Skeletal muscle tissue (tissue), 3 donors: ENCODE measurements at regions not wholly inside any gene's neighbourhood (a gene's known extent, or its start where the extent isn't known, plus 50 kb on each side); places are given as distances from the start of the nearest gene placed in this dataset.
"Not testable (repeated sequence)": the region's sequence is repeated elsewhere in the genome, so short reads cannot be mapped to it uniquely, and the experiment has no call there.

ENCODE experiments used
- H3K27ac ChIP-seq: one replicate; pipeline ENCODE4 v1.7.0; 2013; ENCODE audit warnings: mild to moderate bottlenecking, low read depth, low read length, inconsistent platforms
- H3K27me3 ChIP-seq, 3 donors: one replicate each; pipeline ENCODE4 v1.7.0; 2013; ENCODE audit warnings: low read length in 3 of 3; ENCODE audit not compliant: control insufficient read depth in 3 of 3, insufficient read depth in 3 of 3
- H3K36me3 ChIP-seq, 3 donors: one replicate each; pipeline ENCODE4 v1.7.0; 2013; ENCODE audit warnings: low read length in 3 of 3; ENCODE audit not compliant: control insufficient read depth in 3 of 3, insufficient read depth in 3 of 3
- H3K4me1 ChIP-seq, 3 donors: one replicate each; pipeline ENCODE4 v1.7.0; 2013; ENCODE audit warnings: low read length in 3 of 3, mild to moderate bottlenecking in 3 of 3; ENCODE audit not compliant: control insufficient read depth in 3 of 3, insufficient read depth in 3 of 3
- H3K4me3 ChIP-seq, 3 donors: one replicate each; pipeline ENCODE4 v1.7.0; 2013; ENCODE audit warnings: low read length in 3 of 3
- H3K9ac ChIP-seq, 3 donors: one replicate each; pipeline ENCODE4 v1.7.0; 2013; ENCODE audit warnings: low read length in 3 of 3, mild to moderate bottlenecking in 3 of 3, moderate library complexity in 2 of 3, low read depth in 1 of 3
- H3K9me3 ChIP-seq, 3 donors: one replicate each; pipeline ENCODE4 v1.7.0; 2013; ENCODE audit warnings: low read length in 3 of 3; ENCODE audit not compliant: control insufficient read depth in 3 of 3
- donor health status: Osteomylitis.

DNA sequence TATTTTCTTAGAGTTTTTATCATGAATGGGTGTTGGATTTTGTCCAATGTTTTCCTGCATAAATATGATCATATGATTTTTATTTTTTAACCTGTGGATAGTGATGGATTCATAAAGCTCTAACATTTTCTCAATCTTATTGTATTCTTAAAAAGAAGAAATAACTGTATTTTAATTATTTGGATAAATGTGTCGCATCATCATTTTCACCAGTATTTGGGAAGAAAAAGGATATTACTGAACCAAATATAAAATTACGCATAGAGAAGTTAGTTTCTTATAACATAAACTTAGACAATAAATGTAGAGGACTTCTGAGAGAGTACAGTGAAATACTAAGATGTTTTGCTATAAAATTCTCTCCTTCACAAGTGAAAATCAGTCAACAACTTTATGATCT is 126.0 kb upstream of the CHST9 start:
- Histone ChIP-seq H3K4me1 (peaks cover 0 to 3% (median 0%) of the 10 kb centered on the region in 3 donors), H3K36me3 (no peaks in the 10 kb centered on the region), H3K9me3 (no peaks in the 10 kb centered on the region), H3K27ac (no peak overlapping the region), H3K27me3 (no peaks in the 10 kb centered on the region), H3K4me3 (no peak overlapping the region), H3K9ac (no peak overlapping the region)

DNA sequence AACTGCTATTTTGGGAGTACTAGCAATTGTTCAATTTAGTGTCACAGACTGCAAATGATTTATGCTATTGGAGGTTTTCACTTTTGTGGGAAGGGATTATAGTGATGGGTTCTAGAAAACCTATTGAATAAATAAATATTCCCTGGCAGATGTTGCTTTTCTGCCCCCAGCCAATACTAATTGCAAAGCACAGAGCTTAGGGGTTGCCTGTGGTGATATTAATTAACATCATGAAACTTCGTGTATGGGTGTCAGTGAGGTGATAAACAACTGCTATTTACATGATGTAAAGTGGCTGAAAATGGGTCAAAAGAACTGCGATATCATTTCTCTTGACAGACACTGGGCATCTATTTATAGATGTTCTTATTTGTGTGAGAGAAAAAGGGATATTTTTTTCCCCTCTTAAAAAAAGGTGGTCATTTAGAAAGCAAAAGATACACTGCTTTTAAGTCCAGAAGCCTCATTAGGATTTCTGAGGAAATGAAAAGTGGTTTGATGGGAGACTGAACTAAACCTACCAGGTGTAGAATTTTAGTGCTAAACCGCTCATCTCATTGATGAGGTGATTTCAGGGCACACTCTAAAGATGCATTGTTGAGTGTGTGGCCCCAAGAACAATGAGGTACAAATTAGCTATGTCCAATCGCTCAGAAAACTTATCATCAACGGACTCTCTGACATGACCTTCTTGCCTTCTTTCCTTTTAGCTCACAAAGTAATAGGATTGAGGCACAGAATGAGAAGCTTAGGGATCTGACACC is 116.7 kb upstream of the CHST9 start:
- no peaks in the 10 kb centered on the region for H3K36me3 ChIP-seq
- no peaks in the 10 kb centered on the region for H3K9me3 ChIP-seq
- H3K4me3 ChIP-seq = no peak overlapping the region
- no peaks in the 10 kb centered on the region for H3K27me3 ChIP-seq
- H3K27ac ChIP-seq = no peak overlapping the region
- no peak overlapping the region for H3K9ac ChIP-seq
- H3K4me1 ChIP-seq = no peaks in the 10 kb centered on the region

DNA sequence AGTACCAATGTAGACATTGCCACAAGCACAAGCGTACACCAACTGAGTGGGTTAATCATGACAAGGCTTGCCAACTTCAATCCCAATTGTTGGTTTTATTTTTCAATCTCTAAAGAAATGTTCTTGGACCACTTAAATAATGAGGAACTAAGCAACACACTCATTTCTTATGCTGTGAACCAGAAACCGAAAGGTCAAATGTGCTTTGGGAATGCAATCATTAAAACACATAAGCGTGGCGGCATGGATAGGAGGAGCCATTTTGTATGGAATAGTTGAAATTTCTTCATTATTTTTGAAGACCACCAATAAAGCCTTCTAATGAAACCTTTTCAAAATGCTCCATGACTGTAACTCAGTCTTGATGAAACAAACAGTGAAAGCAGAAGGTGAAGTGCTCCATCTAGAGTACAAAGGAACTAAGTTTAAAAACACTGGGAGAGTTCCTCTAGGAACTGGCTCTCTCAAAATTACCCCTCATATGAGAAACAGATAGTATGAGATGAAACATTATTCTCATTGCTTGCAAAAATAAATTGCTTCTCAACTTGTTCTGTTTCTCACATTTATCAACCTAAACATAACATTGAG is 113.2 kb upstream of the CHST9 start:
- H3K4me1 ChIP-seq = no peaks in the 10 kb centered on the region
- H3K27me3 ChIP-seq = no peaks in the 10 kb centered on the region
- H3K27ac ChIP-seq = no peak overlapping the region
- no peaks in the 10 kb centered on the region for H3K36me3 ChIP-seq
- no peak overlapping the region for H3K4me3 ChIP-seq
- H3K9me3 ChIP-seq = no peaks in the 10 kb centered on the region
- H3K9ac ChIP-seq = no peak overlapping the region

DNA sequence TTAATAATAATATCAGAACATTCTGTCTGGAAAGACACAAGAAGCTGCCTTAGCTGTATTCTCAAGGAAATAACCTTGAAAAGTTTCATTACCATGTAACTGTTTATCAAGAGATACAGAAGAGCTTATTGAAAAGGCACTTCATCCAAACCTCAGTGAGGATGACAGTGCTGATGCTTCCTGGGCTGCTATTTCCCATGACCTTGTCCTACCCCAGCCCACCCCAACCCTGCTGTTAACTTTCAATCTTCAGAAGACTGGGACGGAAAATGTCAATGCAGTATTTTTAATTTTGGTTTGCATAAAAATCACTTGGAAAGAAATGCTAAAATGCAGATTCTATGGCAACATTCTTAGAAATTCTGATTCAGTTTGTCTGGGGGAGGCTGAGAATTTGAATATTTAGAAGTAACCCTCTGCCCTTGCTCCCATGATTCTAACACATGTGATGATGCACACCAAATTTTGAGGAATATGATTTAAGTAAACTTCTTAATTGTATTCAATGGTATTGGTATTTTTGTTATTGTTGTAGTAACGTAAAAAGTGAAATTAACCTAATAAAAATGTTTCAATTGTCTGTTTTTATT is 101.0 kb upstream of the CHST9 start:
- not testable (repeated sequence) for H3K27ac ChIP-seq, H3K27me3 ChIP-seq, H3K4me3 ChIP-seq

DNA sequence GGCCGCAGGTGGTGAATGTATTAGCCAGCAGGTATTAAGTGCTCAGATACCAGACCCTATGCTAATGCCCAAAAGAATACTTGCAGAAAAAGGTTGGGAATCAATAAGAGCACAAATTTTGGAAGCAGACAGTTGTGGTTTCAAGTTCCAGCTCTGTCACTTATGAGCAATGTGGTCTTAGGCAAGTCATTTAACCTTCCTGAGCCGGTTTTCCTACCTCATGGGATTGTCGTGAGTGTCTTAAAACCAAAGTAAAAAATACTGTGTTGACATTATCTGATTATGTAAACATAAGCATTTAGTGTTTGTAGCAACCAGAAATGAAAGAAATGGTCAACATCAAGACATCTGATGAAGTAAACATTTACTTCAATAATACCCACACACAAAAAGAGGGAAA is 93.0 kb upstream of the CHST9 start:
- no peak overlapping the region for H3K9ac ChIP-seq
- H3K4me1 ChIP-seq = no peaks in the 10 kb centered on the region
- H3K27me3 ChIP-seq = no peaks in the 10 kb centered on the region
- H3K27ac ChIP-seq = no peak overlapping the region
- H3K36me3 ChIP-seq = no peaks in the 10 kb centered on the region
- no peaks in the 10 kb centered on the region for H3K9me3 ChIP-seq
- H3K4me3 ChIP-seq = no peak overlapping the region

More for the DNA sequence above, 101.0 kb upstream of the CHST9 start:
- H3K4me1 ChIP-seq, H3K9me3 ChIP-seq, H3K9ac ChIP-seq, H3K36me3 ChIP-seq: not testable (repeated sequence)

DNA sequence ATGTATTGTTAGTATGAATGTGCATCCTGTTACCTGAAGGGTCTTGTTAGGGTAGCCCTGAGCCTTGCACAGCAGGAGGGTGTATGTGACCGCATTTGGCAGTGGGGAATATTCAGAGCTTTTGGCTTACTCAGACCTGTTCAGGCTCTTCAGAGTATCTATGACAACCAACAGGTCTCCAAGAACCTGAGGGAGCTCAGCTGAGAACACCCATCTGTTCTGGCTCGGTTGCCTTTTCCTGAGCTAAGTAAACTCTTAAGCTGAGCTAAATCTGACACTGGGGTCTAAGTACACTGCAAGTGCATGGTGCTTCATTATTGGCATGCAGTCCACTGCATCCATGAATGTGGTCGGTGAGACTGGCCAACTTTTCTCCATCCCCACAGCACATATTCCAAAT is 92.4 kb upstream of the CHST9 start:
- Histone ChIP-seq H3K36me3 (no peaks in the 10 kb centered on the region), H3K27me3 (no peaks in the 10 kb centered on the region), H3K9me3 (no peaks in the 10 kb centered on the region), H3K4me1 (no peaks in the 10 kb centered on the region), H3K27ac (no peak overlapping the region), H3K9ac (no peak overlapping the region), H3K4me3 (no peak overlapping the region)

DNA sequence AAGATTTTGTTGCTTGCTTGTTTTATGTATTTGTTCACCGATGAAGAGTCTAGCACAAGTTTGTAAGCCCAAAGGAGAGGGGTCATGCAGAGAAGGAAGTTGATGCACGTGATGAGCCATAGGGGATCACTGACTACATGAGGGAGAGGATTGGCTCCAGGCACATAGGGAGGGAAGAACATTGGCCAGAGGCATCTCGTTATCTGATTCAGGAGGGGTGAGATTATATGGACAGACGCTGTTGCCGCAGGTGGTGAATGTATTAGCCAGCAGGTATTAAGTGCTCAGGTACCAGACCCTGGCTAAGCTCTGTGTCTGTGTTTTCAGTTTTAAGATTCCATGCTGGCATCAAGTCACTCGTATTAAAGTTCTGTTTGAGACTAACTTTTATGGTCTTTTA is 91.8 kb upstream of the CHST9 start:
- Histone ChIP-seq H3K36me3 (no peaks in the 10 kb centered on the region), H3K4me3 (no peak overlapping the region), H3K9me3 (no peaks in the 10 kb centered on the region), H3K9ac (no peak overlapping the region), H3K27me3 (no peaks in the 10 kb centered on the region), H3K4me1 (no peaks in the 10 kb centered on the region), H3K27ac (no peak overlapping the region)

DNA sequence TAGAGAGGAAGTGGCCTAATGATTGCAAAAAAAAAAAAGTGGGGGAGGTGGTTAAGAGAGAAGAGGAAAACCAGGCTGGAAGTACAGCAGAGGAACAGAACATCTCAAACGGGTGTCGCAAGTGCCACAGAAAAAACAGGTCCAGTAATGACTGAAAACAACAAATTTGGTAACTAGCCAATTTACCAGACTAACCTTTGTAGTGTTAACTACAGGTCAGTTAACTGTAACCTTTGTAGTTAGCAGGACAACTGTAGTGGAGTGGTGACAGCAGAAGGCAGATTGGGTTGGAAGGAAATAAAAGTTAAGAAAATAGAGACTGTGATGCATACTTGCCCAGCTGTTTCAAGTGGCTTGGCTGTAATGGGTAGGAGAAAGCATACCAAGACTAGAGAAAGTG is 91.4 kb upstream of the CHST9 start:
- H3K9me3 ChIP-seq = no peaks in the 10 kb centered on the region

DNA sequence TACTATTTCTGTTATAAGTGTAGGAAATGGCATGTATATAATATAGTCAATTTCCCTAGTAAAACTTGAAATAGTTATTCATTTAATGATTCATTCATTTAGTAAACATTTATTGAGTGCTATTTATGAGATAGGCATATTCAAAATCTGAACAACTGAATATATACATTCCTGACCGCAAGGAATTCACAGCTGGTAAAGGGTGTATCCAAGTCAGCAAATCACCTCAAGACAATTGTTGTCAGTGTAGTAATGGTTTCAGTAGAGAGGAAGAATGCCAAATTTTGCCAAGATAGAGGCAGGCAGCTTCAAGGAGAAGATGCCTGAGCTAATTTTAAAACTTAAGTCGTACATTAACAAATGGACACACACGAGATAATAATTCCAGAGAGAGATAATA is 89.8 kb upstream of the CHST9 start:
- Histone ChIP-seq H3K9ac (no peak overlapping the region), H3K36me3 (no peaks in the 10 kb centered on the region), H3K4me3 (no peak overlapping the region), H3K27ac (no peak overlapping the region), H3K9me3 (peaks cover 0 to 2% (median 0%) of the 10 kb centered on the region in 3 donors), H3K27me3 (no peaks in the 10 kb centered on the region), H3K4me1 (no peaks in the 10 kb centered on the region)

More for the DNA sequence above, 91.4 kb upstream of the CHST9 start:
- Histone ChIP-seq H3K36me3 (no peaks in the 10 kb centered on the region), H3K9ac (no peak overlapping the region), H3K4me1 (no peaks in the 10 kb centered on the region), H3K4me3 (no peak overlapping the region), H3K27ac (no peak overlapping the region), H3K27me3 (no peaks in the 10 kb centered on the region)

DNA sequence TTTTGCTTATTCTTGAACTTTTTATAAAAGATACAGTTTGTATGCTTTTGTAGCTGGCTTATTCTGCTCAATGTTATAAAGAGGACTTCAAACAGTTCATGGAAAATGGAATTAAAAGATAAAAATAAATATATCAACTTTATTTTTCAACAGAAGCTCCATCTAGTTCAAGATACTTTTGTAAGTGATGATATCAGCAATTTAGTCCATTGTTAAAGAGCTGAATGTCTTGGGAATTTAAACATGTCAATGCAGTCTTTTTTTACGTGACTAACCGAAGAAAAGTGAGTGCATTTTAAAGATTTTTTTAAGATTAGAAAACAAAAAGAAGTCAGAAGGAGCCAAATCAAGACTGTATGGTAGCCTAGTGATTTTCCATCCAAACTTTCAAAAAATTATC is 85.4 kb upstream of the CHST9 start:
- Histone ChIP-seq H3K36me3 (no peaks in the 10 kb centered on the region), H3K27ac (no peak overlapping the region), H3K9me3 (peaks cover 0 to 2% (median 0%) of the 10 kb centered on the region in 3 donors)

More for the DNA sequence above, 85.4 kb upstream of the CHST9 start:
- H3K4me3 ChIP-seq = no peak overlapping the region
- no peaks in the 10 kb centered on the region for H3K4me1 ChIP-seq
- no peaks in the 10 kb centered on the region for H3K27me3 ChIP-seq
- H3K9ac ChIP-seq = no peak overlapping the region
